Ovary (tissue), 7 donors: ENCODE measurements at regions not wholly inside any gene's neighbourhood (a gene's known extent, or its start where the extent isn't known, plus 50 kb on each side); places are given as distances from the start of the nearest gene placed in this dataset.
"Not testable (repeated sequence)": the region's sequence is repeated elsewhere in the genome, so short reads cannot be mapped to it uniquely, and the experiment has no call there.

Experiments
- DNase-seq, 5 donors: peaks; one replicate each; pipeline ENCODE4 v3.0.0-alpha.2; 2019 to 2020
- H3K27ac ChIP-seq, 2 donors: fragments of 200-600 bp; one replicate each; pipeline versions ENCODE4 v1.5.1 to v1.8.0; 2019 to 2022
- H3K27me3 ChIP-seq: fragments of 200-600 bp; one replicate; pipeline ENCODE4 v1.8.0; 2022
- H3K36me3 ChIP-seq: fragments of 200-600 bp; sonication (generic); one replicate; pipeline ENCODE4 v1.5.1; 2019
- H3K4me1 ChIP-seq: one replicate; pipeline ENCODE4 v1.8.1; 2013; ENCODE audit warnings: mild to moderate bottlenecking, moderate library complexity; ENCODE audit not compliant: insufficient read depth
- H3K4me3 ChIP-seq: fragments of 200-600 bp; sonication (generic); one replicate; pipeline ENCODE4 v1.5.1; 2017
- H3K9me3 ChIP-seq, 2 donors: fragments of 200-600 bp in 1 of 2; sonication (generic) in 1 of 2; one replicate each; pipeline versions ENCODE4 v1.5.1 to v1.8.1; 2013 to 2019; ENCODE audit warnings: mild to moderate bottlenecking in 1 of 2, moderate library complexity in 1 of 2
- EP300 ChIP-seq: sonication (generic); formaldehyde crosslinking; IDR thresholded peaks from one replicate; pipeline ENCODE4 v1.6.1; 2017; ENCODE audit warnings: antibody characterized with exemption
- POLR2A ChIP-seq: fragments of 450-650 bp; IDR thresholded peaks from one replicate; pipeline ENCODE4 v1.6.1; 2017; ENCODE audit warnings: antibody characterized with exemption, mild to moderate bottlenecking, moderate library complexity
- WGBS, 3 donors: extraction: QIAGEN DNeasy Blood & Tissue Kit in 1 of 3; methylation state at CpG; one replicate each; pipeline versions ENCODE4 v1.1.5 to v1.1.7; 2013 to 2017; 5-methylcytosine and 5-hydroxymethylcytosine counted together
- intact Hi-C, 4 donors: fragments of 100-400 bp; cut with DNase I; formaldehyde crosslinking; loops; one replicate each; pipeline versions ENCODE4 v1.11.0 to v1.15.1; 2022 to 2023
- TF ChIP-seq, protein P1 (sequence below), 3 donors: fragments of 450-650 bp in 2 of 3; fragments of 200-600 bp in 1 of 3; IDR thresholded peaks; one replicate each; pipeline versions ENCODE4 v1.5.1 to v1.8.0; 2016 to 2022; ENCODE audit warnings: antibody characterized with exemption in 3 of 3, mild to moderate bottlenecking in 1 of 3
- donor health status: DM: no; HTN: no; CAD: no; lungs with moderate emphysema.
- donor health status: DM: no; HTN: no; CAD: no.
- donor health status: Bipolar disorder and iron deficiency.
- donor health status: DM: no; HTN: no; CAD: no.
- donor health status: DM: yes; HTN: yes; CAD: no.

GRCh38 chr10:94156453-94156852 is 162.7 kb downstream of the PLCE1 start:
- DNase-seq = no peak

DNA sequence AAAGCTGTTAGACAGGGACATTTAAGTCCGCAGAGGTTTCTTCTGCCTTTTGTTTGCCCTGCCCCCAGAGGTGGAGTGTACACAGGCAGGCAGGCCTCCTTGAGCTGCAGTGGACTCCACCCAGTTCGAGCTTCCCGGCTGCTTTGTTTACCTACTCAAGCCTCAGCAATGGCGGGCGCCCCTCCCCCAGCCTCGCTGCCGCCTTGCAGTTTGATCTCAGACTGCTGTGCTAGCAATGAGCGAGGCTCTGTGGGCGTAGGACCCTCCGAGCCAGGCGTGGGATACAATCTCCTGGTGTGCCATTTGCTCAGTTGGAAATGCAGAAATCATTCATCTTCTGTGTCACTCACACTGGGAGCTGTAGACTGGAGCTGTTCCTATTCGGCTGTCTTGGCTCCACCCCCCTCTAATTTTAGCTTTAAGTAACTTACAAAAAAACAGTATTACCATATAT is 171.5 kb downstream of the PLCE1 start:
- H3K4me3 ChIP-seq, H3K4me1 ChIP-seq, H3K9me3 ChIP-seq, intact Hi-C loops, H3K27ac ChIP-seq, DNase-seq, H3K27me3 ChIP-seq, H3K36me3 ChIP-seq: not testable (repeated sequence)
- 86 to 92% (median 89%) methylated on average over 9 to 12 of the region's 12 CpGs for WGBS, 3 donors

More at GRCh38 chr10:94156453-94156852, 162.7 kb downstream of the PLCE1 start:
- H3K27me3 ChIP-seq = no peaks in the 10 kb centered on the region
- WGBS, 3 donors = 73 to 92% (median 90%) methylated on average over 3 of the region's 3 CpGs
- H3K9me3 ChIP-seq = no peaks in the 10 kb centered on the region
- intact Hi-C loops = no loop called here
- H3K27ac ChIP-seq = no peak overlapping the region
- H3K4me3 ChIP-seq = no peak overlapping the region
- H3K36me3 ChIP-seq = no peaks in the 10 kb centered on the region
- peaks cover 2% of the 10 kb centered on the region for H3K4me1 ChIP-seq
- no peak for TF ChIP-seq POLR2A
- TF ChIP-seq, protein P1, sequence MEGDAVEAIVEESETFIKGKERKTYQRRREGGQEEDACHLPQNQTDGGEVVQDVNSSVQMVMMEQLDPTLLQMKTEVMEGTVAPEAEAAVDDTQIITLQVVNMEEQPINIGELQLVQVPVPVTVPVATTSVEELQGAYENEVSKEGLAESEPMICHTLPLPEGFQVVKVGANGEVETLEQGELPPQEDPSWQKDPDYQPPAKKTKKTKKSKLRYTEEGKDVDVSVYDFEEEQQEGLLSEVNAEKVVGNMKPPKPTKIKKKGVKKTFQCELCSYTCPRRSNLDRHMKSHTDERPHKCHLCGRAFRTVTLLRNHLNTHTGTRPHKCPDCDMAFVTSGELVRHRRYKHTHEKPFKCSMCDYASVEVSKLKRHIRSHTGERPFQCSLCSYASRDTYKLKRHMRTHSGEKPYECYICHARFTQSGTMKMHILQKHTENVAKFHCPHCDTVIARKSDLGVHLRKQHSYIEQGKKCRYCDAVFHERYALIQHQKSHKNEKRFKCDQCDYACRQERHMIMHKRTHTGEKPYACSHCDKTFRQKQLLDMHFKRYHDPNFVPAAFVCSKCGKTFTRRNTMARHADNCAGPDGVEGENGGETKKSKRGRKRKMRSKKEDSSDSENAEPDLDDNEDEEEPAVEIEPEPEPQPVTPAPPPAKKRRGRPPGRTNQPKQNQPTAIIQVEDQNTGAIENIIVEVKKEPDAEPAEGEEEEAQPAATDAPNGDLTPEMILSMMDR (IDR thresholded peaks at IDR 0.05) = no peak
- no peak for TF ChIP-seq EP300

GRCh38 chr10:94172332-94172731 is 178.6 kb downstream of the PLCE1 start:
- H3K4me3 ChIP-seq = no peak overlapping the region
- no peak overlapping the region for H3K27ac ChIP-seq
- H3K27me3 ChIP-seq = no peaks in the 10 kb centered on the region
- peaks cover 5% of the 10 kb centered on the region for H3K4me1 ChIP-seq
- no peaks in the 10 kb centered on the region for H3K36me3 ChIP-seq
- no peaks in the 10 kb centered on the region for H3K9me3 ChIP-seq
- intact Hi-C loops = no loop called here
- WGBS, 3 donors = 97 to 100% (median 98%) methylated on average over 2 of the region's 2 CpGs
- TF ChIP-seq EP300 (no peak), POLR2A (no peak)
- TF ChIP-seq, protein P1 (IDR thresholded peaks at IDR 0.05) = no peak
- no peak for DNase-seq

DNA sequence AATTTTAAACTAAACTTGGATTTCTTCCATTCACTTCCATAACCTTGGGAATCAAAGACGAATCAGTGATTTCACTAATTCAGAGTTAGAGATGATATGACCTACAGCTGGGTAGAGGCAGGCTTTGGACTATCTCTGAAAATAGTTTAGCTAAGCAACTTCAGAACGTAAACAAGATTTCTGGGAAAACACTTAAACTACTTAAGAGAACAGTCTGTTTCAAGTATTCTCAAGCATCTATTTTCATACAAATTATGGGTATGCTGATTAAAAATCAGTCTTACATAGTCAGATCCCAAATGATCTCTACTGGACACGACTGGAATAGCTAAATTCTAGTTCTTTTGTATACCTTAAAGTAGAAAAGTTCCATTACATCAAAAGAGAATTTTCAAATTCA is 179.9 kb downstream of the PLCE1 start:
- H3K4me1 ChIP-seq = peaks cover 13% of the 10 kb centered on the region
- no peak overlapping the region for H3K27ac ChIP-seq
- H3K9me3 ChIP-seq = no peaks in the 10 kb centered on the region
- TF ChIP-seq, protein P1 (IDR thresholded peaks at IDR 0.05) = no peak
- TF ChIP-seq POLR2A = no peak
- no peak for TF ChIP-seq EP300
- intact Hi-C loops = no loop called here
- DNase-seq = no peak
- no peak overlapping the region for H3K4me3 ChIP-seq
- no peaks in the 10 kb centered on the region for H3K27me3 ChIP-seq
- 4 to 24% (median 6%) methylated on average over 3 of the region's 3 CpGs for WGBS, 3 donors
- H3K36me3 ChIP-seq = no peaks in the 10 kb centered on the region

GRCh38 chr10:94174838-94175237 is 181.1 kb downstream of the PLCE1 start:
- Histone ChIP-seq H3K9me3 (no peaks in the 10 kb centered on the region), H3K27ac (no peak overlapping the region), H3K4me1 (peaks cover 16% of the 10 kb centered on the region), H3K27me3 (no peaks in the 10 kb centered on the region), H3K36me3 (no peaks in the 10 kb centered on the region), H3K4me3 (no peak overlapping the region)
- TF ChIP-seq, protein P1 (IDR thresholded peaks at IDR 0.05) = no peak
- TF ChIP-seq POLR2A (no peak), EP300 (no peak)
- no peak for DNase-seq
- intact Hi-C loops = no loop called here
